Mucosa of rectum (tissue), 2 donors: ENCODE measurements at regions not wholly inside any gene's neighbourhood (a gene's known extent, or its start where the extent isn't known, plus 50 kb on each side); places are given as distances from the start of the nearest gene placed in this dataset.

Experiments used
- H3K27ac ChIP-seq, 2 donors: one replicate each; pipeline ENCODE4 v1.7.0; 2013; ENCODE audit warnings: inconsistent platforms in 2 of 2, low read depth in 2 of 2, low read length in 2 of 2
- H3K27me3 ChIP-seq, 2 donors: one replicate each; pipeline ENCODE4 v1.7.0; 2013; ENCODE audit warnings: low read length in 2 of 2; ENCODE audit not compliant: control insufficient read depth in 2 of 2, insufficient read depth in 2 of 2
- H3K36me3 ChIP-seq, 2 donors: one replicate each; pipeline ENCODE4 v1.7.0; 2013; ENCODE audit warnings: low read length in 2 of 2; ENCODE audit not compliant: control insufficient read depth in 2 of 2, insufficient read depth in 2 of 2
- H3K4me1 ChIP-seq, 2 donors: one replicate each; pipeline ENCODE4 v1.7.0; 2013; ENCODE audit warnings: low read length in 2 of 2, mild to moderate bottlenecking in 1 of 2; ENCODE audit not compliant: control insufficient read depth in 2 of 2, insufficient read depth in 2 of 2
- H3K4me3 ChIP-seq, 2 donors: one replicate each; pipeline ENCODE4 v1.7.0; 2013; ENCODE audit warnings: low read length in 2 of 2
- H3K9ac ChIP-seq, 2 donors: one replicate each; pipeline ENCODE4 v1.7.0; 2013; ENCODE audit warnings: low read length in 2 of 2, low read depth in 1 of 2, mild to moderate bottlenecking in 1 of 2
- H3K9me3 ChIP-seq, 2 donors: one replicate each; pipeline ENCODE4 v1.7.0; 2013; ENCODE audit warnings: low read length in 2 of 2; ENCODE audit not compliant: control insufficient read depth in 2 of 2
- donor health status: healthy.
- donor health status: Normal muscosa, but diverticular disease.

DNA sequence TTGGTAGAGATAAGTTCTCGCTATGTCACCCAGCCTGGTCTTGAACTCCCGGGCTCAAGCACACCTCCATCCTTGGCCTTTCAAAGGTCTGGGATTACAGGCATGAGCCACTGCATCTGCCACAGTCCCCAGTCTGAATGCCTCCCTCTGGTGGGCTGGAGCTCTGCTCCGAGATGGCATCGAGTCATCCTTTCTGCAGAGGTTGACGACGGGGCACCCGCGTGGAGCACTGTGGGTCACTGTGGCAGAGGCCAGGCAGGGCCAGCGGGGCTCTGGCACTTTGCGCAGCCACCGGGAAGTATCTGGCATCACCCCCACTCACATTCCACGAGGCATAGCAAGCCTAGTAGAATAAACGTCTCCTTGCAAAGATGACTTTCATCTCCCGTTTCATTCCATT, 163.3 kb upstream of the DIO3 start:
- peaks cover 3 to 9% of the 10 kb centered on the region in 2 donors for H3K27me3 ChIP-seq
- H3K36me3 ChIP-seq = no peaks in the 10 kb centered on the region
- H3K27ac ChIP-seq = no peak overlapping the region
- no peak overlapping the region for H3K4me3 ChIP-seq
- no peaks in the 10 kb centered on the region for H3K9me3 ChIP-seq
- no peaks in the 10 kb centered on the region for H3K4me1 ChIP-seq
- no peak overlapping the region for H3K9ac ChIP-seq

DNA sequence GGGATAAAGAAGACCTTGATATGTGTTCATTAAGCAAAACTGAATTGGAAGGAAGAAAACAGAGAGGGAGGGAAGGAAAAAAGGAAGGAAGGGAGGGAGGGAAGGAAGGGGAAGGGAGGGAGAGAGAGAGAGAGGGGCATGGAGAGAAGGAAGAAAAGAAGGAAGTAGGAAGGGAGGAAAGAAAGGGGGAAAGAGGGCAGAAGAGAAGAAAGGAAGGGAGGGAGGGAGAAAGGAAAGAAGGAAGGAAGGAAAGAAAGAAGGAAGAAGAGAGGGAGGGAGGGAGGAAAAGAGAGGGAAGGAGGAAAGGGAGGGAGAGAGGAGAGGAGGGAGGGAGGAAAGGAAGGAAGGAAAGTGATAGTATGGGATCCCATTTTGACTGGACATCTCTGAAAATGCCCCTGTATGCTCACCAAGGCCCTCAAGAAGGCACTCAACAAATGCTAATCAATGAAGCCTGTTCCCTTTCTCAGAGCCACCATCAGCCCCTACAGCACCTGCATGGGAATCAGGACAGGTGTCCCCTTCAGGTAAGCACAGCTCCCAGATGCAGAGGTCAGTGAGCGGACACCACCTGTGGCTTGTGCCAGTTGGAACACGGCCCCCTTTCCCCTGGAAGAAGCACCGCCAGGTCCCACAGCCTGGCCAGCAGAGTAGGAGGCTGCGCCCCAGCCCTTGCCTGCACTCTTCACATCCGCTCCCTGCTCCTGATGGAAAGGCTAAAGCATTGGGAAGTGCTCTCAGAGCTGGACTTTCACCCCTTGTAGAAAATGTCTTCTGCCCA, 161.4 kb upstream of the DIO3 start:
- H3K27ac ChIP-seq = no peak overlapping the region
- H3K4me3 ChIP-seq = no peak overlapping the region

DNA sequence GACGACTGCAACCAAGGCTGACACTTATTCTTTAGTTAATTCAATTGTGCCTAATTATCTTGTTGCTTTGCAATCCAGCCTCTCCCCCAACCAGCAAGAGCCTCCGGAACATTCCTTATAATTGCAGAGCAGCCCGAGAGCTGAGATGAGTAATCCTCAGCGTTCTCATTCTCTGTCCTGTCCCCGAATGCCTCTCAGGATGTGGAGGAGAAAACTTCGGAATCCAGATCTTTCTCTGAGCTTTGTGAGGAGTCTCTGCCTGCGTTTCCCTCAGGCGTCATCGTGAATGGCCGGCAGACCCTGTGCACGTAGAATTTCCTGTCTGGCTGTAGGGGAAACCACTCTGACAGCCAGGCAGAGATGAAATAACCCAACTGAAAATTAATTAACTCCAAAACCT, 160.5 kb upstream of the DIO3 start:
- H3K27me3 ChIP-seq = peaks cover 3 to 9% of the 10 kb centered on the region in 2 donors
- no peak overlapping the region for H3K9ac ChIP-seq
- no peaks in the 10 kb centered on the region for H3K4me1 ChIP-seq
- no peaks in the 10 kb centered on the region for H3K9me3 ChIP-seq
- H3K36me3 ChIP-seq = no peaks in the 10 kb centered on the region
- H3K27ac ChIP-seq = no peak overlapping the region
- no peak overlapping the region for H3K4me3 ChIP-seq

More for the DNA sequence above, 161.4 kb upstream of the DIO3 start:
- H3K36me3 ChIP-seq = no peaks in the 10 kb centered on the region
- H3K27me3 ChIP-seq = peaks cover 3 to 9% of the 10 kb centered on the region in 2 donors
- no peaks in the 10 kb centered on the region for H3K4me1 ChIP-seq
- no peaks in the 10 kb centered on the region for H3K9me3 ChIP-seq
- H3K9ac ChIP-seq = no peak overlapping the region

DNA sequence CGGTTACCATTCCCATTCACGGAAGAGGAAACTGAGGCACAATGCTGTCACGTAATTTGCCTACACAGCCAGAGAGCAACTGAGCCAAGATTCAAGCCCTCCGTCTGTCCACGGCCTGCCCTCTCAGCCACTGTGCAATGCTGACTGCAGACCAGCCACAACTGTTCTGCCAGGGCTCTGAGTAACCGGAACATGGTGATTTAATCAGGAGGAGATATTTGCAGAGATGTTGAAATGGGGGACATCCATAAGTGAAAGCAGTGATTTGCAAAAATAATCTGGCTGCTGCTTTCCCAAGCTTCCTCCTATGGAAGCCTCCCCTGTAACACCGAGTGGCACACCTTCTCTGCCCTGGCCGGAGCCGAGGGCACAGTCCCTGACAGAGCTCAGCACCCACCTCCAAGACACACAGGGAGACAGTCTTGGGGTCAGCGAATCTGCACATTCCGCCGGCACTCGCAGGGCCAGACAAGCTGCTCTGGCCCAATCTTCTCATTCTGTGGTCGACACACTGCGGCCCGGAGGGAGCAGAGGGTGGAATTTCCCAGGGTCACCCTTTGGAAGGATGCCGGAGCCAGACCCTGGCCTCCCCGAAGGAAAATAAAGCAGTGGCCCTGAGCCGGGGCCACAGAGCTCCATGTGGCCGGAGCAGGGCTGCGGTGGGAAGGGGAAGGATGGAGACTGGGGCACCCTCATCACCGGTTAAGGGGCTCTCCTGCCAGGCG, 158.2 kb upstream of the DIO3 start:
- peaks cover 0 to 3% of the 10 kb centered on the region in 2 donors for H3K4me1 ChIP-seq
- no peaks in the 10 kb centered on the region for H3K36me3 ChIP-seq
- no peak overlapping the region for H3K9ac ChIP-seq
- H3K4me3 ChIP-seq = no peak overlapping the region
- peaks cover 3 to 9% of the 10 kb centered on the region in 2 donors for H3K27me3 ChIP-seq
- no peak overlapping the region for H3K27ac ChIP-seq
- H3K9me3 ChIP-seq = no peaks in the 10 kb centered on the region

DNA sequence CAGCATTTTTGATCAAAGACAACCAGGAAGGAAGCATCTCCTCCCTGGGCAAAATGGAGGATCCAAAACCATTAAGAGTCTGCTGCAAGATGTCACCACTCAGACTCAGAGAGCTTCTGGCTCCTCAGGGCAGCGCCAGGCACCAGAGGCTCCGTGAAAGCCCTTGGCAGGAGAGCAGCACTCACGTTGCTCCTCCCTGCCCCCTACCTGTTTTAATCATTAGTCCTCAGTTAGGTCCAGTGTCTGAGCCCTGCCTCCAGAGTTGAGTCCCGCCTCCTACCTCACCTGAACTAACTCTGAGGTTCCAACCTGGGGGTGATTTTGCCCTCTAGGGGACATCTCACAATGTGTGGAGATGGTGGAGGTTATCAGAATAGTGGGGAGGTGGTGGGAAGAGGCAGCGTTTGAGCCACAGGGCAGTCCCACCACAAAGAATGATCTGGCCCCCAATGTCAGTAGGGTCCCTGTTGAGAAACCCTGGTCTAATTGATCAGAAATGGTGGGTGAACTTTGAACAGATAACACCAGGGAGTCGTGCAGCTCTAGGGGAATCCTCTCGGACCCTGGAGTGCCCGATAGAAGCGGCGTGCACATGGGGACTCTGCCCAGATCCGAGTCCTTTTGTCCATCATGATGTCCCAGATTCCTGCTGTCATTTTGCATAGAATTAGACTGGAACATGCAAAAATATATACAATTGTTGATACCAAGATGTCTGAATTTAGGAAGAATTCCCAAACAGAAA, 156.7 kb upstream of the DIO3 start:
- H3K27me3 ChIP-seq = peaks cover 3 to 9% of the 10 kb centered on the region in 2 donors
- H3K36me3 ChIP-seq = no peaks in the 10 kb centered on the region
- no peak overlapping the region for H3K9ac ChIP-seq
- H3K27ac ChIP-seq = no peak overlapping the region
- H3K4me1 ChIP-seq = peaks cover 0 to 3% of the 10 kb centered on the region in 2 donors
- no peak overlapping the region for H3K4me3 ChIP-seq
- H3K9me3 ChIP-seq = no peaks in the 10 kb centered on the region

DNA sequence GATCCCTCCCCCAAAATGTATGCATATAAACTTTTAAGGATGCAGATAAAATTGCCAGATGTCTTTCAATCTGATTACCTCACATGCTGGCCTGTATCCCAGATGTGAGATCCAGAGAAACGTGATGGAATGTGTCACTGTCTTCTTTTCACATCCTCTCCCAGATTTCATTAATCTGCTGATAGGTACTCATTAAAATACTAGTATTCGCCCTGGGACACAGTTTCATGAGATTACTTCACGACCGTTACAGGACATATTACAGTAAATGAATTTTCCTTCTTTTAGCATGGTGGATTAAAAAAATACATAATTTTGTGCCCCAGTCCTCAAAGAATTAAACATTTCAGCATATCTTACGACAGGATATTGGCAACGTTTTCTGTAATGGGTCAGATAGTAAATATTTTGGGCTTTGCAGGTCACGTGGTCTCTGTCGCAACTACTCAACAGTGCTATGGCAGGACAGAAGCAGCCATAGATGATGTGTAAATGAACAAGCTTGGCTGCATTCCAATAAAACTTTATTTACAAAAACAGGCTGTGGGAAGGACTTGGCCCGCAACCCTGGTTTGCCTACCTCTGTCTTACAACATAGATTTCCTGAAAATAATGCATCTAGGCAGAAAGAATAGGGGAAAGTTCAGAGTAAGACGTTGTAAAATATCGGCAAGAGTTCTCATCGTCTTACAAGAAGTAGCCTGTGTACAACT, 156.0 kb upstream of the DIO3 start:
- Histone ChIP-seq H3K9me3 (no peaks in the 10 kb centered on the region), H3K9ac (no peak overlapping the region), H3K4me1 (peaks cover 0 to 3% of the 10 kb centered on the region in 2 donors), H3K4me3 (no peak overlapping the region), H3K27ac (no peak overlapping the region), H3K27me3 (peaks cover 3 to 8% of the 10 kb centered on the region in 2 donors), H3K36me3 (no peaks in the 10 kb centered on the region)

DNA sequence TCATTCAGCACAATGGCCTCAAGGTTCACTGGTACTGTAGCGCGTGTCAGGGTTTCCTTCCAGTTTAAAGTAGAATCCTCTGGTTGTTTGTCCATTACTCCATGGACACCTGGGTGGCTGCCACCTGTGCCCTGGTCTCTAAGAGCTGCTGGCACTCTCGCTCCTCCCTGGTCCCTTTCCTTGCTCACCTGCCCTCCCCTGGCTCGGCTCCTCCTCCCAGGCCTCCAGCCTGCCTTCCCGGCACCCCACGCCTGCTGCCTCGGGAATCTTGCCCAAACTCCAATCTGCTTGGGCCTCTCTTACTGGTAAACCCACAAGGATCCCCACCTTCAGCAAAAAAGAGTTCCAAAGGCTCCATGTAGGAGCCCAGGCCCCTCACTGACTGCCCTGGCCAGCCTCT, 154.4 kb upstream of the DIO3 start:
- Histone ChIP-seq H3K36me3 (no peaks in the 10 kb centered on the region), H3K27ac (no peak overlapping the region), H3K9ac (no peak overlapping the region), H3K4me3 (no peak overlapping the region), H3K4me1 (peaks cover 0 to 3% of the 10 kb centered on the region in 2 donors), H3K27me3 (peaks cover 0 to 2% of the 10 kb centered on the region in 2 donors), H3K9me3 (no peaks in the 10 kb centered on the region)

DNA sequence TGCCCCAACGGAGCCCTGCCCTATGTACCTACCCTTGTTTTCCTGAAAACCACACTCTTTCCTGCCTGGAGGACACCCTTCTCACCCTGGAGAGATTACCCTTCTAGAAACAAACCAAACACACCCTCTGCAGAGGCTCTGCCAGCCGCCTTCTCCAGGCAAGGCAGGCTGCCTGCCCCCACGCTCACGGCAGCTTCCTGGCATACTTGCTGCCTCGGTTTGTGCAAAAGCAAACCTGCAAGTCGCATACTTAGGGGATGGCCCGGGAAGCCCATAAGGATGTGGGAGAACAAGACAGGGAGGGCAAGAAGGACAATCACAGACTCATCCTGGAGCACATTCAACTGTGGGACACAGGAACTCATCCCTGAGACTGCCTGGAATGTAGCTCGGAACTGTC, 154.0 kb upstream of the DIO3 start:
- Histone ChIP-seq H3K27ac (no peak overlapping the region), H3K36me3 (no peaks in the 10 kb centered on the region), H3K4me1 (peaks cover 0 to 3% of the 10 kb centered on the region in 2 donors), H3K4me3 (no peak overlapping the region), H3K27me3 (peaks cover 0 to 2% of the 10 kb centered on the region in 2 donors), H3K9ac (no peak overlapping the region), H3K9me3 (no peaks in the 10 kb centered on the region)

DNA sequence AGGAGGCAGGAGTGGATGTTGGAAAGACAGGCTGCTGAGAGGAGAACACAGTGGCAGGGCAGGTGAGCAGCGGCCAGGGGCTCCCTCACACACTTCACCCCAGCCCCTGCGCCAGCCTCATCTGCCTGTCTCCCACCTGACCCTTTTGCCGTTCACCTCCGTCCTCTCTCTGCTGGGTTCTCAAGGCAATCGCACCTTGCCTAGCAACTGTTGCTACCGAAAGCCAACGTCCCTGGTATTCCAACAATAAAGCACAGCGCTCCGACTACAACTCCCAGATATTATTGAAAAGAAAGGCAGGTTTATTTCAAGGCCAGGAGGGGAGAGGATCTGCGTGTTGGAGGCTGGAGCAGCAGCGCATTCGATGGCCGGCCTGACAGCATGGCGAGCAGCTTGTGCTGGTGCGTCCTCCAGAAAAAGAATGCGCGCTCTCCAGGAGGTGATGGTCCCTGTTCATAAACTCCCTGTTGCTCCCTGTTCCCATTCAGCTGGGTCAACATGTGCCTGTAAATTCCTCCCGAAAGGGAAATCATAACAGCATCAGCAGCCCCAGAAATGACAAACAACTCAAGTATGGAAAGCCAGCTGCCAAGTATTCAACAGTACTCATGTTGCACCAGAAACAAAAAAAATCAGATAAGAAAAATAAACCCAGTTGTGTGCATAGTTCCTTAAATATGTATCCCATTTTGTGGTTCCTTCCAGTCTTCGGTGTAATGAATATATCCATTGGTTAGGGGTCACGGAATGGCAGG, 153.0 kb upstream of the DIO3 start:
- Histone ChIP-seq H3K4me1 (peaks cover 0 to 3% of the 10 kb centered on the region in 2 donors), H3K4me3 (no peak overlapping the region), H3K9me3 (no peaks in the 10 kb centered on the region), H3K27ac (no peak overlapping the region), H3K9ac (no peak overlapping the region), H3K27me3 (peaks cover 0 to 2% of the 10 kb centered on the region in 2 donors), H3K36me3 (no peaks in the 10 kb centered on the region)
